ENCODE measurements at regions not wholly inside any gene's neighbourhood (a gene's known extent, or its start where the extent isn't known, plus 50 kb on each side); places are given as distances from the start of the nearest gene placed in this dataset.

DNA sequence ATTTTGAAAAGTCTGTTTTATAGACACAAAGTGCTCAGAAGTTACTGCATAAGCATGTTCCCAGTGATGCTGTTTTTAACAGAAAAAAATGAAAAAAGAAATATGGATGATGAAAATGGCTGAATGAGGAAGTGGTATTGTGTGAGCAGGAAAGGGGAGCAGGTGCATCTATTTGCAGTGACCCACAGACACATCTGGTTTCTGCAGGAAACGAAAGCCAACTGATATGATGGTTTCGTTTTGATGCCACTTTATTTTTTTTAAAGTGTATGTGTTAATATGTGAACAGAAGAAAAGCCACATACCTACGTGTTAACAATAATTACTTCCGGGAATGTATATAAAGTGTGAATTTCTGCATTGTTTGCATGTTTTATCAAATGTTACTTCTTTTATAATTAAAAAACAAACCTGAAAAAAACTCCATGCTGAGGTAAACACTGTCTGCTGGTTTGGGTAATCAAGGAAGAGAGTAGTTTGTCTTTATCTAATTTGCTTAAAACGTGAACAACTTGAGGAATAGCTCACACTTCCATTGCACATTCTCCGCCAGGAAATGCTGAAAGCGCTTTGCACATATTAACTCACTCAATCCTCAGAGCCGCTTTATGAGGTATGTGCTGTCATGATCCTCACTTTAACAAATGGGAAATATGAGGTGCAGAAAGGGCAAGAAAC lies 1335.9 kb downstream of the TBC1D22A start:
- no peaks in the 10 kb centered on the region for H3K36me3 ChIP-seq
- no peaks in the 10 kb centered on the region for H3K9me3 ChIP-seq
- H3K4me3 ChIP-seq, result no peak overlapping the region
- intact Hi-C loops (cut with DNase I), result no loop called here
- 31 to 34% methylated on average over 8 of the region's 8 CpGs for WGBS, 2 donors
- no peak for DNase-seq
- no peak overlapping the region for H3K27ac ChIP-seq
- TF ChIP-seq, protein P1, sequence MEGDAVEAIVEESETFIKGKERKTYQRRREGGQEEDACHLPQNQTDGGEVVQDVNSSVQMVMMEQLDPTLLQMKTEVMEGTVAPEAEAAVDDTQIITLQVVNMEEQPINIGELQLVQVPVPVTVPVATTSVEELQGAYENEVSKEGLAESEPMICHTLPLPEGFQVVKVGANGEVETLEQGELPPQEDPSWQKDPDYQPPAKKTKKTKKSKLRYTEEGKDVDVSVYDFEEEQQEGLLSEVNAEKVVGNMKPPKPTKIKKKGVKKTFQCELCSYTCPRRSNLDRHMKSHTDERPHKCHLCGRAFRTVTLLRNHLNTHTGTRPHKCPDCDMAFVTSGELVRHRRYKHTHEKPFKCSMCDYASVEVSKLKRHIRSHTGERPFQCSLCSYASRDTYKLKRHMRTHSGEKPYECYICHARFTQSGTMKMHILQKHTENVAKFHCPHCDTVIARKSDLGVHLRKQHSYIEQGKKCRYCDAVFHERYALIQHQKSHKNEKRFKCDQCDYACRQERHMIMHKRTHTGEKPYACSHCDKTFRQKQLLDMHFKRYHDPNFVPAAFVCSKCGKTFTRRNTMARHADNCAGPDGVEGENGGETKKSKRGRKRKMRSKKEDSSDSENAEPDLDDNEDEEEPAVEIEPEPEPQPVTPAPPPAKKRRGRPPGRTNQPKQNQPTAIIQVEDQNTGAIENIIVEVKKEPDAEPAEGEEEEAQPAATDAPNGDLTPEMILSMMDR (IDR thresholded peaks at IDR 0.05), result no peak
- TF ChIP-seq POLR2AphosphoS5 (IDR thresholded peaks at IDR 0.05), result no peak
- TF ChIP-seq POLR2A (IDR thresholded peaks at IDR 0.05), result no peak
- TF ChIP-seq EP300 (IDR thresholded peaks at IDR 0.05), result no peak
- peaks cover 0 to 1% (median under 1%) of the 10 kb centered on the region in 4 donors for H3K4me1 ChIP-seq
- peaks cover 0 to 27% (median 5%) of the 10 kb centered on the region in 3 donors for H3K27me3 ChIP-seq

DNA sequence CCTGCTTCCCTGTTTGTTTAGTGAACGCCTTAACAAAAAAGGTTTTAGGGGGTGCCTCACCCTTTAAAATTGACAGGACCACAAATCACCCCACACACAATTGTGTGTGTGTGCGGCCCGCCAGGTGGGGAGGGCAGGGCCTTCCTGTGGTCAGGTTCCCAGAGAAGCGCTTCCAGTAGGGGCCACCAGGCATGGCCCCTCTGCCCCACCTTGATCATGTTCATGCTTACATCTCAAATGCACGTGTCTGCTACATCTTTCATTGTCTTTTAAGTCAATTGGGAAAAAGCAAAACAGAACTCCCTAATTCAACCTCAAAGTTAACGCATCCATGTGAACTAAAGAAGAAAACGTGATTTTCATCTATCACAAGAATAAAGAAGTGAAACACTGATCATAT lies 1335.3 kb downstream of the TBC1D22A start:
- peaks cover 0 to 8% (median 7%) of the 10 kb centered on the region in 4 donors for H3K4me1 ChIP-seq
- intact Hi-C loops (cut with DNase I), result no loop called here
- TF ChIP-seq POLR2AphosphoS5 (IDR thresholded peaks at IDR 0.05), result no peak
- no peak for TF ChIP-seq POLR2A (IDR thresholded peaks at IDR 0.05)
- TF ChIP-seq EP300 (IDR thresholded peaks at IDR 0.05), result no peak
- TF ChIP-seq, protein P1 (IDR thresholded peaks at IDR 0.05), result no peak
- H3K9me3 ChIP-seq, result no peaks in the 10 kb centered on the region
- WGBS, 2 donors, result 56 to 72% methylated on average over 7 of the region's 7 CpGs
- H3K27ac ChIP-seq, result no peak overlapping the region
- no peak overlapping the region for H3K4me3 ChIP-seq
- H3K27me3 ChIP-seq, result peaks cover 0 to 21% (median 5%) of the 10 kb centered on the region in 3 donors
- DNase-seq, result no peak
- no peaks in the 10 kb centered on the region for H3K36me3 ChIP-seq

DNA sequence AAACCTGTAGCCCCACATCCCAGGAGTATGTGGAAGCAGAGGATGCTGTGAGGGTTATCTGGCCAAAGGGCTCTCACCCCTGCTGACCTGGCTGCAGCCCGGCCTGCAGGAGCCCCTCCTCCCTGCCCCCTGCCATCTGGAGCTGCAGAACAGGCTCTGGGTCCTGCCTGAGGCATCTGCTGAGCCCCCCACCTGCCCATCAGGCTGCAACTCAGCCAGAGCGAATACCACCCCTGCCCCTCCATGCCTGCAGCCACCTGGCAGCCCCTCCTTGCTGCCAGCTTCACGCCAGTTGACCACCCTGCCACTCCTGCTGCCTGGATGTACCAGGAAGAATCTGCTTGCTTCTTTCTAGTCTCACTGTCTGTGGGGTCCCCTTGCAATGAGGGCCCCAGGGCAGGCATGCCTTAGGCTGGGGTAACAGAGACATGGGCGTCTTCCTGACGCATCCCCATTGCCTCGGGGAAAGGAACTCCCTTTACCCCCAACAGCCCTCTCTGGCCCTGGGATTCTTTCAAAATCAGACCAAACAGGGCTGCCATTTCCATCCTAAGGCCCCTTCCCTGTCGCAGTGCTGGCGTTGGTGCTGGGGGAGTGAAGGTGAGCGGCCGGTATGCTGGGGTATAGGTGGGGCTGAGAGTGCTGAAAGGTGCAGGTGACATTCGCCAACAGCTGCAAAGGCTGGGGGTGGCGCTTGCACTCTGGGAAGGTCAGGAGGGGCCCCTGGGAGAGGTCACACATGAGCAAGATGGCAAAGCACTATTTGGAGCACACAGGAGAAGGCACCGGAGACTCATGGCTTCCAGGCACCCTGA lies 1334.6 kb downstream of the TBC1D22A start:
- DNase-seq, result peak; percentile 48
- H3K36me3 ChIP-seq, result no peaks in the 10 kb centered on the region
- TF ChIP-seq, protein P1 (IDR thresholded peaks at IDR 0.05), result no peak
- TF ChIP-seq EP300 (IDR thresholded peaks at IDR 0.05) (no peak), POLR2AphosphoS5 (IDR thresholded peaks at IDR 0.05) (no peak), POLR2A (IDR thresholded peaks at IDR 0.05) (no peak)
- WGBS, 2 donors, result 75 to 84% methylated on average over 13 of the region's 13 CpGs
- peaks cover 0 to 14% (median 8%) of the 10 kb centered on the region in 4 donors for H3K4me1 ChIP-seq
- intact Hi-C loops (cut with DNase I), result no loop called here
- no peak overlapping the region for H3K4me3 ChIP-seq
- no peaks in the 10 kb centered on the region for H3K9me3 ChIP-seq
- H3K27ac ChIP-seq, result no peak overlapping the region
- H3K27me3 ChIP-seq, result peaks cover 0 to 14% (median 0%) of the 10 kb centered on the region in 3 donors

DNA sequence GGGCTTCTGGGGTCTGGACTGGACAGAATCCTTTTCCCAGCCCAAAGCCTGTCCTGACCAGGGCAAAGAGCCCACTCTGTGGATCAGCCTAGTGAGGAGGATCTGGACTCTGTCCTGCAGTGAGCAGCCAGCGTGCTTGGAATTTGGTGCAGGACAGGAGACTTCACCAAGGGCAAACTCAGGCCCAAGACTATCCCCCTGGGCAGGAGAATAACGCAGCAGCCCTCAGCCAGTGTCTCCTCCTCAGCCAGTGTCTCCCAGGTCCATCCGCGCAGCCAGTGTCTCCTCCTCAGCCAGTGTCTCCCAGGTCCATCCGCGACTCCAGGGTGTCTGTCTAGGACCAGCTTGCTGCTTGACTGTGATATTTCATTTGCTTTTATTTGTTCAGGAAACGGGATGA lies 1334.0 kb downstream of the TBC1D22A start:
- peak; percentile 39 for DNase-seq
- intact Hi-C loops (cut with DNase I), result no loop called here
- Histone ChIP-seq H3K4me1 (peaks cover 0 to 17% (median 8%) of the 10 kb centered on the region in 4 donors), H3K9me3 (no peaks in the 10 kb centered on the region), H3K36me3 (no peaks in the 10 kb centered on the region), H3K27ac (no peak overlapping the region), H3K27me3 (peaks cover 0 to 10% (median 0%) of the 10 kb centered on the region in 3 donors), H3K4me3 (no peak overlapping the region)
- WGBS, 2 donors, result 77 to 80% methylated on average over 7 of the region's 7 CpGs
- TF ChIP-seq, protein P1 (IDR thresholded peaks at IDR 0.05), result no peak
- TF ChIP-seq POLR2AphosphoS5 (IDR thresholded peaks at IDR 0.05) (no peak), POLR2A (IDR thresholded peaks at IDR 0.05) (no peak), EP300 (IDR thresholded peaks at IDR 0.05) (no peak)
